Panc1 (cell line): ENCODE measurements at regions not wholly inside any gene's neighbourhood (a gene's known extent, or its start where the extent isn't known, plus 50 kb on each side); places are given as distances from the start of the nearest gene placed in this dataset.

Source experiments
- ATAC-seq: fragments of 200-7000 bp; cut with Tn5 transposase; 2 replicates; pipeline ENCODE4 v1.9.1; 2020; ENCODE audit warnings: mild to moderate bottlenecking, moderate library complexity
- BruUV-seq: library from RNA; stranded (reverse); fragments of 400-500 nt; replicated peaks from 2 replicates; lab custom pipeline; 2021; lab: Mats Ljungman, UMichigan
- CTCF ChIA-PET: fragments of 300-600 bp; sonication (Branson Sonifier 250); formaldehyde crosslinking; loops from one replicate; lab custom pipeline; 2022; ENCODE audit warnings: antibody characterized with exemption; lab: Charles Lee
- POLR2A ChIA-PET: fragments of 300-600 bp; sonication (Branson Sonifier 250); formaldehyde crosslinking; loops from one replicate; lab custom pipeline; 2022; ENCODE audit warnings: antibody characterized with exemption; lab: Charles Lee
- DNase-seq: peaks from one replicate; pipeline ENCODE4 v3.0.0-alpha.2; 2010; ENCODE audit warnings: low read depth, low spot score
- H3K27ac ChIP-seq: 2 replicates; pipeline ENCODE4 v1.5.1; 2011; ENCODE audit warnings: mild to moderate bottlenecking, low read length, inconsistent platforms
- H3K27me3 ChIP-seq: fragments of 200-500 bp; sonication (Bioruptor generic); 2 replicates; pipeline ENCODE4 v1.6.0; 2014; ENCODE audit warnings: low read length, inconsistent platforms; ENCODE audit not compliant: control insufficient read depth, insufficient read depth
- H3K36me3 ChIP-seq: fragments of 200-500 bp; sonication (Bioruptor generic); 2 replicates; pipeline ENCODE4 v1.5.1; 2014; ENCODE audit warnings: inconsistent platforms, mild to moderate bottlenecking, low read length, moderate library complexity; ENCODE audit not compliant: control insufficient read depth, insufficient read depth
- H3K4me1 ChIP-seq: 2 replicates; pipeline ENCODE4 v1.5.1; 2011; ENCODE audit warnings: inconsistent platforms, mild to moderate bottlenecking, low read length, moderate library complexity; ENCODE audit not compliant: control insufficient read depth, insufficient read depth
- H3K4me3 ChIP-seq, 2 experiments: 2 replicates each; pipeline ENCODE4 v1.5.1; 2011 to 2012; ENCODE audit warnings: low read depth in 2 of 2, low read length in 2 of 2, mild to moderate bottlenecking in 2 of 2, inconsistent platforms in 1 of 2, moderate library complexity in 1 of 2
- H3K9me3 ChIP-seq: fragments of 200-500 bp; sonication (Bioruptor generic); 2 replicates; pipeline ENCODE4 v1.5.1; 2014; ENCODE audit warnings: low read depth, mild to moderate bottlenecking, inconsistent platforms, low read length, moderate library complexity; ENCODE audit not compliant: control insufficient read depth, insufficient read depth
- CTCF ChIP-seq: fragments of 450-650 bp; IDR thresholded peaks from 2 replicates; pipeline ENCODE4 v1.5.1; 2017; ENCODE audit warnings: mild to moderate bottlenecking
- POLR2AphosphoS5 ChIP-seq: IDR thresholded peaks from 2 replicates; pipeline ENCODE4 v1.6.1; 2012; ENCODE audit warnings: mild to moderate bottlenecking, low read depth, low read length, moderate library complexity
- SIN3A ChIP-seq: IDR thresholded peaks from 2 replicates; pipeline ENCODE4 v1.6.1; 2012; ENCODE audit warnings: low read depth, mild to moderate bottlenecking, low read length, moderate library complexity, borderline replicate concordance; ENCODE audit not compliant: insufficient read depth
- TCF7L2 ChIP-seq: IDR thresholded peaks from 2 replicates; pipeline ENCODE4 v1.6.1; 2011; ENCODE audit warnings: mild to moderate bottlenecking, low read depth, low read length, inconsistent platforms
- in situ Hi-C: cut with HindIII; loops from 2 replicates; pipeline ENCODE4 v1.10.0; 2016; ENCODE audit warnings: low sequenced_read_pairs, low pct_unique_long_range_greater_than_20kb
- intact Hi-C: fragments of 100-400 bp; cut with micrococcal nuclease; formaldehyde crosslinking; loops from one replicate; pipeline ENCODE4 v1.10.0; 2022; ENCODE audit not compliant: unreplicated experiment
- TF ChIP-seq, protein P1 (sequence below), 2 experiments: IDR thresholded peaks; 2 replicates each; pipeline ENCODE4 v1.6.1; 2011 to 2012; ENCODE audit warnings: low read depth in 2 of 2, control low read depth in 1 of 2, low read length in 1 of 2, mild to moderate bottlenecking in 1 of 2, moderate library complexity in 1 of 2; ENCODE audit not compliant: insufficient read depth in 1 of 2

DNA sequence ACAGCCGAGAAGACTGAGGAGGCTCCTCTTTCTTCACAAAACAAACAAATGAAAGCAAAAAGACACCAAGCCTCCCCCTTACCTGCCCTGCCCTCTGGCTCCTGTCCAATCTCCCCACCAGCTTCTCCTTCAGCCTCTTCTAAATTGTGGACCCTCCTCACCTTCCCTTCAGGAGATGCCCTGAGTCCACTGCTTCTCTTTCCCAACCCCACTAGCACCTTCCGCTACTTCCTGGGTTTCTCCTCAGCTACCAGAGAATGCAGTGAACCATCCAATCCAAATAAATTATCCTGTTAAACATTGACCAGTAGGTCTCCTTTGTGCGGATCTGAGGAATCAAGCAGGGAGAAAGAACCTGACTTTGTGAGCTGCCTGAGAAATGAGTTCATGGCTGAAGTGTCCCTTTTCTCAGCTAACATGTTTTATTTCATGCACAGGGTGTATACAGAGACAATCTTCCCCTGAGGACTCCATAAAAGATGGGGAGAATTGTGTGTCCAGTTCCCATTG is 63.2 kb upstream of the VPREB1 start:
- H3K27me3 ChIP-seq = no peaks in the 10 kb centered on the region
- no peaks in the 10 kb centered on the region for H3K4me1 ChIP-seq
- H3K36me3 ChIP-seq = no peaks in the 10 kb centered on the region; the same call in 1 of the 2 replicates
- CTCF ChIA-PET = no interaction called here
- in situ Hi-C loops (no loop called here), intact Hi-C loops (loop anchor here (10.0 kb wide), 1 partner anchor 63 kb away; the partner anchor contains the start of gene VPREB1)
- TF ChIP-seq, protein P1, sequence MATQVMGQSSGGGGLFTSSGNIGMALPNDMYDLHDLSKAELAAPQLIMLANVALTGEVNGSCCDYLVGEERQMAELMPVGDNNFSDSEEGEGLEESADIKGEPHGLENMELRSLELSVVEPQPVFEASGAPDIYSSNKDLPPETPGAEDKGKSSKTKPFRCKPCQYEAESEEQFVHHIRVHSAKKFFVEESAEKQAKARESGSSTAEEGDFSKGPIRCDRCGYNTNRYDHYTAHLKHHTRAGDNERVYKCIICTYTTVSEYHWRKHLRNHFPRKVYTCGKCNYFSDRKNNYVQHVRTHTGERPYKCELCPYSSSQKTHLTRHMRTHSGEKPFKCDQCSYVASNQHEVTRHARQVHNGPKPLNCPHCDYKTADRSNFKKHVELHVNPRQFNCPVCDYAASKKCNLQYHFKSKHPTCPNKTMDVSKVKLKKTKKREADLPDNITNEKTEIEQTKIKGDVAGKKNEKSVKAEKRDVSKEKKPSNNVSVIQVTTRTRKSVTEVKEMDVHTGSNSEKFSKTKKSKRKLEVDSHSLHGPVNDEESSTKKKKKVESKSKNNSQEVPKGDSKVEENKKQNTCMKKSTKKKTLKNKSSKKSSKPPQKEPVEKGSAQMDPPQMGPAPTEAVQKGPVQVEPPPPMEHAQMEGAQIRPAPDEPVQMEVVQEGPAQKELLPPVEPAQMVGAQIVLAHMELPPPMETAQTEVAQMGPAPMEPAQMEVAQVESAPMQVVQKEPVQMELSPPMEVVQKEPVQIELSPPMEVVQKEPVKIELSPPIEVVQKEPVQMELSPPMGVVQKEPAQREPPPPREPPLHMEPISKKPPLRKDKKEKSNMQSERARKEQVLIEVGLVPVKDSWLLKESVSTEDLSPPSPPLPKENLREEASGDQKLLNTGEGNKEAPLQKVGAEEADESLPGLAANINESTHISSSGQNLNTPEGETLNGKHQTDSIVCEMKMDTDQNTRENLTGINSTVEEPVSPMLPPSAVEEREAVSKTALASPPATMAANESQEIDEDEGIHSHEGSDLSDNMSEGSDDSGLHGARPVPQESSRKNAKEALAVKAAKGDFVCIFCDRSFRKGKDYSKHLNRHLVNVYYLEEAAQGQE (IDR thresholded peaks at IDR 0.05; ENCODE audit: insufficient read depth in 1 of 2, low read depth in 2 of 2, low read length in 1 of 2) = no peak
- no peak for TF ChIP-seq POLR2AphosphoS5
- no peak for TF ChIP-seq TCF7L2
- TF ChIP-seq SIN3A = no peak
- TF ChIP-seq CTCF = no peak
- no peaks in the 10 kb centered on the region for H3K9me3 ChIP-seq
- no peak overlapping the region for H3K27ac ChIP-seq
- H3K4me3 ChIP-seq = no peak overlapping the region
- ATAC-seq (no peak), DNase-seq (no peak)
- BruUV-seq = no TSS peak
- POLR2A ChIA-PET = no interaction called here

DNA sequence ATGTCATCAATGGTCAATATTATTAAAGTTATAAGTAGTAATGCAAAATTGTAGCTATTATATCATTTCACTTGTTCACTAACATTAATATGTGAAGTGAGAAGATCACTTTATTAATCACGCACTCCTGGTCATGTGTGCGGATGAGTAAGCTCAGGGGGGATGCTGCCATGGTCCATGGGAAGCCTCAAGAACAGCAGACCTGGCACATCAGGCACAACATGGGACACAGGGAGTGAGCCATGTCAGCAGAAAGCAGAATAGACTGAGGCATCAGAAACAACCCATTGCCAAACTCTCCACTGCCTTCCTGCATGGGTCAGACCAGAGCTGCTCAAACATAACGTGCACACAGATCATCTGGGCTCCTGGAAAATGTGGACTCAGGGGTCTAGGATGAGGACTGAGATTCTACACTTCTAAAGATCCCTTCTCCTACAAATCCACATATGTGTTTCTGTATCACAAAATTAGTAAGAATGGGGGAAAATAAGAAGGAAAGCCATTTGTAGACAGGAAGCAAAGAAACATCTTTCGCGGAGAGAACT is 63.8 kb upstream of the VPREB1 start:
- intact Hi-C loops (loop anchor here (10.0 kb wide), 1 partner anchor 64 kb away; the partner anchor contains the start of gene VPREB1), in situ Hi-C loops (no loop called here)
- H3K27me3 ChIP-seq = no peaks in the 10 kb centered on the region
- DNase-seq = no peak
- no peak for ATAC-seq
- H3K27ac ChIP-seq = no peak overlapping the region
- no peaks in the 10 kb centered on the region; the same call in 1 of the 2 replicates for H3K36me3 ChIP-seq
- no peaks in the 10 kb centered on the region for H3K9me3 ChIP-seq
- H3K4me3 ChIP-seq = no peak overlapping the region
- no peaks in the 10 kb centered on the region for H3K4me1 ChIP-seq
- no TSS peak for BruUV-seq
- ChIA-PET POLR2A (no interaction called here), CTCF (no interaction called here)
- no peak for TF ChIP-seq POLR2AphosphoS5
- no peak for TF ChIP-seq SIN3A
- no peak for TF ChIP-seq TCF7L2

GRCh38 chr22:22179858-22180257 is 64.7 kb upstream of the VPREB1 start:
- H3K27ac ChIP-seq = no peak overlapping the region
- H3K4me1 ChIP-seq = no peaks in the 10 kb centered on the region
- ATAC-seq (no peak), DNase-seq (no peak)
- no TSS peak for BruUV-seq
- TF ChIP-seq CTCF = no peak
- TF ChIP-seq POLR2AphosphoS5 = no peak
- TF ChIP-seq, protein P1 (IDR thresholded peaks at IDR 0.05; ENCODE audit: insufficient read depth in 1 of 2, low read depth in 2 of 2, low read length in 1 of 2) = no peak
- TF ChIP-seq SIN3A = no peak
- TF ChIP-seq TCF7L2 = no peak
- in situ Hi-C loops = no loop called here
- intact Hi-C loops = loop anchor here (10.0 kb wide), 1 partner anchor 65 kb away; the partner anchor contains the start of gene VPREB1
- POLR2A ChIA-PET = no interaction called here
- no peak overlapping the region for H3K4me3 ChIP-seq
- H3K36me3 ChIP-seq = no peaks in the 10 kb centered on the region
- H3K9me3 ChIP-seq = no peaks in the 10 kb centered on the region
- H3K27me3 ChIP-seq = no peaks in the 10 kb centered on the region
- CTCF ChIA-PET = no interaction called here
